ENCODE measurements at regions not wholly inside any gene's neighbourhood (a gene's known extent, or its start where the extent isn't known, plus 50 kb on each side); places are given as distances from the start of the nearest gene placed in this dataset.

- TF ChIP-seq CTCF (conservative IDR thresholded peaks at IDR 0.05; ENCODE audit: low read depth, low read length), result no peak
- TF ChIP-seq ELK1 (IDR thresholded peaks at IDR 0.05; ENCODE audit: borderline replicate concordance, low read depth, low read length), result no peak
- no peak for TF ChIP-seq POLR2A (IDR thresholded peaks at IDR 0.05; ENCODE audit: low read depth, low read length)
- no peak for TF ChIP-seq RCOR1 (IDR thresholded peaks at IDR 0.05; ENCODE audit: insufficient replicate concordance, low read length)
- TF ChIP-seq MXI1 (IDR thresholded peaks at IDR 0.05; ENCODE audit: borderline replicate concordance, low read depth, low read length), result no peak
- TF ChIP-seq MAFK (IDR thresholded peaks at IDR 0.05; ENCODE audit: low read depth, low read length), result no peak
- no peak for TF ChIP-seq RAD21 (IDR thresholded peaks at IDR 0.05; ENCODE audit: low read length)
These were observed 328.2 kb upstream of the PDE3A start for GRCh38 chr12:20040184-20040583.
